Liver (tissue), 3 donors: ENCODE measurements at regions not wholly inside any gene's neighbourhood (a gene's known extent, or its start where the extent isn't known, plus 50 kb on each side); places are given as distances from the start of the nearest gene placed in this dataset.

Source experiments
- RAD21 ChIP-seq, 2 donors: IDR thresholded peaks; 2 replicates each; pipeline ENCODE4 v1.6.1; 2016; ENCODE audit warnings: antibody characterized with exemption in 2 of 2, mild to moderate bottlenecking in 2 of 2
- RXRA ChIP-seq, 2 donors: IDR thresholded peaks; 2 replicates each; pipeline ENCODE4 v1.6.1; 2017 to 2018; ENCODE audit warnings: antibody characterized with exemption in 2 of 2, mild to moderate bottlenecking in 1 of 2
- SP1 ChIP-seq: IDR thresholded peaks from 2 replicates; pipeline ENCODE4 v1.6.1; 2018; ENCODE audit warnings: antibody characterized with exemption, mild to moderate bottlenecking
- TAF1 ChIP-seq: conservative IDR thresholded peaks from 2 replicates; pipeline ENCODE4 v1.6.1; 2016; ENCODE audit warnings: antibody characterized with exemption, mild to moderate bottlenecking
- TF ChIP-seq, protein P1 (sequence below): fragments of 150-350 bp; IDR thresholded peaks from 2 replicates; pipeline ENCODE4 v1.5.1; 2017; ENCODE audit warnings: improper control_type of control experiment, low read depth, low read length; ENCODE audit not compliant: missing input control
- TF ChIP-seq, protein P2 (sequence below): IDR thresholded peaks from 2 replicates; pipeline ENCODE4 v1.6.1; 2016; ENCODE audit warnings: antibody characterized with exemption
- donor health status: healthy.
- donor health status: healthy.

DNA sequence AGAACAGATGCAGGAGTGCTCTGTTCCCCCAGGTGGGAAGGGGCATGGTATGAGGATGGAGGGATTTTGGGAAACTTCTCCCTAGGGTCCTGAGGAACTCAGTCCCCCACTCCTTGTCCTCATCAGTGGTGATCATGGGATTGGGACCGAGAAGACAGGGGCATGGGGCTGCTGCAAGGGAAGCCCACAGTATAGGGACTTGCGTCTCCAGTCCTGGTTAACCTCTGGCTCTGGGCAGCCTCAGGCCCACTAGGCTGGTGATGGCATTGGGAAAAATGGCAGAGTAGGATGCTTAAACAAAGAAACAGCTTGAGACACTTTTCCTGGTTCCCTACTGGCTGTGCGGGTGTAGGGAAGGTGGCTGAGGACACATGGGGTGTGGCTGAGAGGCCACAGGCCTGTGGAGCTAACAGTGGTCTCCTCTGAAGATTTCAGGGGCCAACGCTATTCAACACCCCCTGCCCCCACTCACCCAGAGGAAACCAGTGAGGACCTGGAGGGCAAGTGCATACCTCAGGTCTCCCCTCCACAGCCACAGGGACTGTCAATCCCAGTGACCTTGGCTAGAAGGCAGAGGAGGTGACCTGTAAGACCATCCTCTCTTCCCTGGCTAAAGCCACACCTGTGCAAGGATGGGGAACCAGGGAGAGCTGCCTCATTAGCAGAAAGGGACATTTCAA lies 261.3 kb downstream of the CCSER2 start:
- TF ChIP-seq RAD21 (IDR thresholded peaks at IDR 0.05) (no peak), SP1 (no peak), RXRA (IDR thresholded peaks at IDR 0.05) (no peak), TAF1 (no peak)
- TF ChIP-seq, protein P1, sequence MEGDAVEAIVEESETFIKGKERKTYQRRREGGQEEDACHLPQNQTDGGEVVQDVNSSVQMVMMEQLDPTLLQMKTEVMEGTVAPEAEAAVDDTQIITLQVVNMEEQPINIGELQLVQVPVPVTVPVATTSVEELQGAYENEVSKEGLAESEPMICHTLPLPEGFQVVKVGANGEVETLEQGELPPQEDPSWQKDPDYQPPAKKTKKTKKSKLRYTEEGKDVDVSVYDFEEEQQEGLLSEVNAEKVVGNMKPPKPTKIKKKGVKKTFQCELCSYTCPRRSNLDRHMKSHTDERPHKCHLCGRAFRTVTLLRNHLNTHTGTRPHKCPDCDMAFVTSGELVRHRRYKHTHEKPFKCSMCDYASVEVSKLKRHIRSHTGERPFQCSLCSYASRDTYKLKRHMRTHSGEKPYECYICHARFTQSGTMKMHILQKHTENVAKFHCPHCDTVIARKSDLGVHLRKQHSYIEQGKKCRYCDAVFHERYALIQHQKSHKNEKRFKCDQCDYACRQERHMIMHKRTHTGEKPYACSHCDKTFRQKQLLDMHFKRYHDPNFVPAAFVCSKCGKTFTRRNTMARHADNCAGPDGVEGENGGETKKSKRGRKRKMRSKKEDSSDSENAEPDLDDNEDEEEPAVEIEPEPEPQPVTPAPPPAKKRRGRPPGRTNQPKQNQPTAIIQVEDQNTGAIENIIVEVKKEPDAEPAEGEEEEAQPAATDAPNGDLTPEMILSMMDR: no peak
- TF ChIP-seq, protein P2, sequence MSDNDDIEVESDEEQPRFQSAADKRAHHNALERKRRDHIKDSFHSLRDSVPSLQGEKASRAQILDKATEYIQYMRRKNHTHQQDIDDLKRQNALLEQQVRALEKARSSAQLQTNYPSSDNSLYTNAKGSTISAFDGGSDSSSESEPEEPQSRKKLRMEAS: no peak
